Retinal pigment epithelial cell (primary cell): ENCODE measurements at regions not wholly inside any gene's neighbourhood (a gene's known extent, or its start where the extent isn't known, plus 50 kb on each side); places are given as distances from the start of the nearest gene placed in this dataset.

Experiments
- DNase-seq: peaks from one replicate; pipeline ENCODE4 v3.0.0-alpha.2; 2010; ENCODE audit warnings: low read depth
- H3K4me3 ChIP-seq: 2 replicates; pipeline ENCODE4 v1.5.1; 2011; ENCODE audit warnings: mild to moderate bottlenecking, low read length, control low read depth, moderate library complexity
- TF ChIP-seq, protein P1 (sequence below): conservative IDR thresholded peaks from 2 replicates; pipeline ENCODE4 v1.5.1; 2011; ENCODE audit warnings: low read depth, low read length, control low read depth, inconsistent platforms

DNA sequence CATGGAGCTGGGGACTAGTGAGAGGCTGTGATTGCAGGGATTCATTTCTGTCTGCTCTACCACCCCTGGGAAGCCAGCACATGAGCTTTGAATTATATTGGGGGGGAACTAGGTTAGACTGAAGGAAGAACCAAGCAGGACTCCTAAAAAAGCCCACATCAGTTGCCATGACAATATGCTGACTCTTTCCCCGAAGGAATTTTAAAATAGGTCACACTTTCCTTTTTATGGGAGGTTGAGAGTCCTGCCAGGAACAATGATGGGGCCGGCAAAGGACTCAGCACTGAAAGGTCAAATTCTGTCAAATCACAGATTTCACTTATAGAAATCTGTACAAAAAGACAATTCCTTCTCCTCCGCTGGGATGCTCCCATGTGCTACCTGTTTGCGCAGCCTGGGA is 130.8 kb downstream of the ZNF621 start:
- no peak overlapping the region for H3K4me3 ChIP-seq
- DNase-seq: no peak
- TF ChIP-seq, protein P1, sequence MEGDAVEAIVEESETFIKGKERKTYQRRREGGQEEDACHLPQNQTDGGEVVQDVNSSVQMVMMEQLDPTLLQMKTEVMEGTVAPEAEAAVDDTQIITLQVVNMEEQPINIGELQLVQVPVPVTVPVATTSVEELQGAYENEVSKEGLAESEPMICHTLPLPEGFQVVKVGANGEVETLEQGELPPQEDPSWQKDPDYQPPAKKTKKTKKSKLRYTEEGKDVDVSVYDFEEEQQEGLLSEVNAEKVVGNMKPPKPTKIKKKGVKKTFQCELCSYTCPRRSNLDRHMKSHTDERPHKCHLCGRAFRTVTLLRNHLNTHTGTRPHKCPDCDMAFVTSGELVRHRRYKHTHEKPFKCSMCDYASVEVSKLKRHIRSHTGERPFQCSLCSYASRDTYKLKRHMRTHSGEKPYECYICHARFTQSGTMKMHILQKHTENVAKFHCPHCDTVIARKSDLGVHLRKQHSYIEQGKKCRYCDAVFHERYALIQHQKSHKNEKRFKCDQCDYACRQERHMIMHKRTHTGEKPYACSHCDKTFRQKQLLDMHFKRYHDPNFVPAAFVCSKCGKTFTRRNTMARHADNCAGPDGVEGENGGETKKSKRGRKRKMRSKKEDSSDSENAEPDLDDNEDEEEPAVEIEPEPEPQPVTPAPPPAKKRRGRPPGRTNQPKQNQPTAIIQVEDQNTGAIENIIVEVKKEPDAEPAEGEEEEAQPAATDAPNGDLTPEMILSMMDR: no peak

DNA sequence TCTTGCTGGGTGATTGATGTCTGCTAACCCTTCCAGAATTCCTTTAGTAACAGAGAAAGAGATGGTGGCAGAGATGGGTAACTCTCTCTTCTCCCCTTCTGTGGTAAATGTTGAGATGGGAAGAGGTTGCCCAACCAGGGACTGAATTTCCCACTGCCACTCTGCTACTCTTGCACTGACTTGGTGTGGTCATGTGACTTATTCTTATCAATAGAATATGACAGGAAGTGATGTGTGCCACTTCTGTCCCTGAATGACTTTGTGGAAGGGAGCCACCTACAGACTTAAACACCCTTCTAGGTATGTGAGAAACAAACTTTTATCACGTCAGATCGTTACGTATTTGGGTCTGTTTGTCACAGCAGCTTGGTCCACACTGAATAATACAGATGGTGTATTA is 132.9 kb downstream of the ZNF621 start:
- TF ChIP-seq, protein P1: no peak
- no peak for DNase-seq

DNA sequence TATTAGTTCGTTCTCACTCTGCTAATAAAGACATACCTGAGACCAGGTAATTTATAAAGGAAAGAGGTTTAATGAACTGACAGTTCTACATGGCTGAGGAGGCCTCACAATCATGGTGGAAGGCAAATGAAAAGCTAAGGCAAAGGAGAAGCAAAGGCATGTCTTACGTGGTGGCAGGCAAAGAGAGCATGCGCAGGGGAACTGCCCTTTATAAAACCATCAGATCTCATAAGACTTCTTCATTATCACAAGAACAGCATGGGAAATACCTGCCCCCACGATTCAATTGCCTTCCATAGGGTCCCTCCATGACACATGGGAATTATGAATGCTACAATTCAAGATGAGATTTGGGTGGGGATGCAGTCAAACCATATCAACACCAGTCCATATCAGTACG is 133.5 kb downstream of the ZNF621 start:
- TF ChIP-seq, protein P1: no peak
- H3K4me3 ChIP-seq: no peak overlapping the region
- no peak for DNase-seq

More for the DNA sequence above, 132.9 kb downstream of the ZNF621 start:
- no peak overlapping the region for H3K4me3 ChIP-seq

DNA sequence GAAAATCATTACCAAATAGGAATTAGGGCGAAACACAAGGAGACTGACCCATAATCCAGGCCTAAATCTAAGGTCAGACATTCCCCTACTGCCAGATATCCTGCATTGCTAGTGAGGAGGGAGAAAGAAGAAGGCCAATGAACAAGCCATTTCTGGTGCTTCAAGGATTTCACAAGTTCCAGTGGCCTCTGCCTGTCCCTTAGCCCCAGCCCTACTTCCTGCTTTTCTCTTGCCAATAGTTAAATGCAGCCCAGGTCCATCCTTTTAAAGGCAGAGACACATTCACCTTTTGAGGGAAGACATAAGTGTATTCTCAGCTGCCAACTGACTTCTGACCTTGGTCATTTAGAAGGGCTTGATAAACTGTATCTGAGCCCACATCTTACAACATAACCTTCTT is 135.8 kb downstream of the ZNF621 start:
- TF ChIP-seq, protein P1: no peak
- no peak for DNase-seq
- no peak overlapping the region for H3K4me3 ChIP-seq

DNA sequence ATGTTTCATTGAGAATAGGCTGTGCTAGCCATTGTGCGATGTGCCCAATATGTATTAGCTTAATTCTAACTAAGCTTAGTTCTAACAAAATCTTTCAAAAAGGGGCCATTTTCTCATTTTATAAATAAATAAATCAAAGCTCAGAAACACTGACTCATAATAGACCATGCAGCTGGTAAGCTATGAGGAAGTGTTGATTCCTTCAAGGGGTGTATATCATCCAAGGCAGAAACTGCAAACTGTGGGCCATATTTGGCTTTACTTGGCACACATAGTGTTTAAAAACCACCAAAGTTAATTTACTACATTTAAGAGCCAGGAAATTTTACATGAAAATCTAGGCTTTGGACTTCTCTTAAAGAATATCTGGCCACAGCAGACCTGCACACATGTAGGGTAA is 136.5 kb downstream of the ZNF621 start:
- H3K4me3 ChIP-seq: no peak overlapping the region
- TF ChIP-seq, protein P1: no peak
- no peak for DNase-seq

DNA sequence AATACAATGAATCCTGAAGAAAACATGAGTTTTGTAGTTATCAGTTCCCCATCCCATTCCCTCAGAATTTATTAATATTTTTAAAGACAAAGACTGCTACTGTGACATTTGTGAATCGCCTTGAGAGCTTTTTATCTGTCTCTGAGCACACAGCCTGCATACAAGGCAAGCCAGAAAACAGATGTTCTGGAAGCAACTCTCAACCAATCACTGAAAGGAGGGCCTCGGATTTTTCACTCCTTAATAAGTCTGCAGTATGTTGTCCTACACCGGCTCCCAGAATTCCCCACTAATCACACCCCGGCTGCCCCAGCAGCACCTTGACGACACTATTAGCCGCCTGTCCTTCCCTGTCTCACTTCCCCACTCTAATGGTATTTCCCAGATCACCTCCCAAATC is 138.5 kb downstream of the ZNF621 start:
- no peak overlapping the region for H3K4me3 ChIP-seq
- no peak for DNase-seq
- TF ChIP-seq, protein P1: no peak

DNA sequence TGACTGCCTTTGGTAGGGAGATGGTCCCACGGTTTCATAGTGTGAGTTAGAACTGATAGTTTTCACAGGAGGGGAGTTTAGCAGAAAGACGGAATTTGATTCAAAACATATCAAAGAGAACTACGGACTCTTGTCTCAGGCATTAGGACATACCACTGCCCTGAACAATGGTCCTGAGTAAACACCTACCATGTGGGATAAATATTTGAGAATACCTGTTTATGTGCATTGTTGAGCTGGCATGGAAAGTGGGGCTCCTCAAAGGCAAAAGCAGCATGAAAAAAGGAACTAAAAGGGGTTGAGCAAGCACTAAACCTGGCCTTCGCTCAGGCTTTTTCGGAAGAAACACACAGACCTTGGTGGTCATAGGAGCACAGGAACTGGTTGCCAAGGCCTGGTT is 144.4 kb downstream of the ZNF621 start:
- TF ChIP-seq, protein P1: no peak
- H3K4me3 ChIP-seq: no peak overlapping the region
- no peak for DNase-seq
